ENCODE measurements at regions not wholly inside any gene's neighbourhood (a gene's known extent, or its start where the extent isn't known, plus 50 kb on each side); places are given as distances from the start of the nearest gene placed in this dataset.

- TF ChIP-seq TCF12 (IDR thresholded peaks at IDR 0.05; ENCODE audit: low read depth) (no peak), CEBPB (IDR thresholded peaks at IDR 0.05) (no peak), REST (IDR thresholded peaks at IDR 0.05; ENCODE audit: low read depth) (no peak)
- TF ChIP-seq, protein P1, sequence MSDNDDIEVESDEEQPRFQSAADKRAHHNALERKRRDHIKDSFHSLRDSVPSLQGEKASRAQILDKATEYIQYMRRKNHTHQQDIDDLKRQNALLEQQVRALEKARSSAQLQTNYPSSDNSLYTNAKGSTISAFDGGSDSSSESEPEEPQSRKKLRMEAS (IDR thresholded peaks at IDR 0.05) = no peak
These were observed 410.1 kb downstream of the SHANK2 start for GRCh38 chr11:70842256-70842655.
